ENCODE measurements at regions not wholly inside any gene's neighbourhood (a gene's known extent, or its start where the extent isn't known, plus 50 kb on each side); places are given as distances from the start of the nearest gene placed in this dataset.

GRCh38 chr7:51446785-51447184 is 130.2 kb upstream of the COBL start:
- H3K9me3 ChIP-seq (ENCODE audit: control insufficient read depth, insufficient read depth, low read length), result peaks cover 16% of the 10 kb centered on the region
- no peak overlapping the region for H2BK5ac ChIP-seq (ENCODE audit: low read depth, low read length, poor library complexity, severe bottlenecking)
- H3K18ac ChIP-seq (ENCODE audit: low read depth, low read length), result no peak overlapping the region
- no peak overlapping the region for H3K56ac ChIP-seq (ENCODE audit: extremely low read depth, insufficient read depth, low read length)
- H2AFZ ChIP-seq (replicated peaks; ENCODE audit: low read length, poor library complexity), result no peak overlapping the region
- no peaks in the 10 kb centered on the region for H4K20me1 ChIP-seq (ENCODE audit: insufficient read depth, low read length)
- no peak overlapping the region for H3K4me2 ChIP-seq (ENCODE audit: low read depth, low read length)
- H3K14ac ChIP-seq (replicated peaks; ENCODE audit: low read depth, low read length), result no peak overlapping the region
- ChIA-PET POLR2A (ENCODE audit: unreplicated experiment) (no interaction called here), CTCF (no interaction called here)
- BruUV-seq (replicated peaks), result no TSS peak
- H4K8ac ChIP-seq (ENCODE audit: low read depth in 2 of 2, low read length in 2 of 2), result no peak overlapping the region
- no peak overlapping the region for H4K91ac ChIP-seq (ENCODE audit: insufficient read depth, low read depth, low read length)
- in situ Hi-C loops (cut with MboI; ENCODE audit: low sequenced_read_pairs), result no loop called here
- no peak overlapping the region for H3K4me3 ChIP-seq (ENCODE audit: insufficient read depth, low read depth, low read length)
- H2AK9ac ChIP-seq (replicated peaks; ENCODE audit: low read depth, low read length, poor library complexity), result no peak overlapping the region
- no peak overlapping the region for H2AK5ac ChIP-seq (ENCODE audit: low read depth, low read length)
- H2BK15ac ChIP-seq (ENCODE audit: low read depth, low read length), result no peak overlapping the region
- intact Hi-C loops (cut with micrococcal nuclease), result no loop called here
- no peaks in the 10 kb centered on the region for H3K9me1 ChIP-seq (ENCODE audit: insufficient read depth, low read length)
- no peak for TF ChIP-seq BHLHE40 (IDR thresholded peaks at IDR 0.05; ENCODE audit: low read depth, low read length)
- no peak for TF ChIP-seq CHD1 (IDR thresholded peaks at IDR 0.05; ENCODE audit: low read depth, low read length)
- no peak for TF ChIP-seq CEBPB (IDR thresholded peaks at IDR 0.05; ENCODE audit: low read depth, low read length)
- no peak for TF ChIP-seq USF2 (IDR thresholded peaks at IDR 0.05; ENCODE audit: low read depth, low read length)
- no peak for TF ChIP-seq RCOR1 (IDR thresholded peaks at IDR 0.05; ENCODE audit: insufficient replicate concordance, low read length)
- no peak for TF ChIP-seq POLR2A (IDR thresholded peaks at IDR 0.05; ENCODE audit: low read depth, low read length)
- no peak for TF ChIP-seq MXI1 (IDR thresholded peaks at IDR 0.05; ENCODE audit: borderline replicate concordance, low read depth, low read length)
- TF ChIP-seq FOS (IDR thresholded peaks at IDR 0.05; ENCODE audit: low read depth, low read length), result no peak
- TF ChIP-seq MAFK (IDR thresholded peaks at IDR 0.05; ENCODE audit: low read depth, low read length), result no peak
- TF ChIP-seq SMC3 (IDR thresholded peaks at IDR 0.05; ENCODE audit: low read depth, low read length), result no peak
- no peak for TF ChIP-seq MAZ (IDR thresholded peaks at IDR 0.05; ENCODE audit: borderline replicate concordance, low read depth, low read length)
- no peak for TF ChIP-seq RAD21 (IDR thresholded peaks at IDR 0.05; ENCODE audit: low read length)
- TF ChIP-seq RFX5 (IDR thresholded peaks at IDR 0.05; ENCODE audit: low read depth, low read length), result no peak
- no peak for TF ChIP-seq CTCF (conservative IDR thresholded peaks at IDR 0.05; ENCODE audit: low read depth, low read length)
- WGBS, 2 experiments (ENCODE audit: extremely low coverage in 2 of 2, insufficient read length in 1 of 2), result 70% methylated on average over 3 of the region's 5 CpGs; no CpG with 5 or more reads in 1 of the 2 experiments
- no peak overlapping the region for H2BK120ac ChIP-seq (ENCODE audit: low read depth, low read length)
- no peaks in the 10 kb centered on the region for H3K4me1 ChIP-seq (ENCODE audit: control insufficient read depth, insufficient read depth, low read length)
- dilution Hi-C loops (cut with HindIII; ENCODE audit: low sequenced_read_pairs, unreplicated experiment), result no loop called here
- H3K23ac ChIP-seq (ENCODE audit: low read depth, low read length), result no peak overlapping the region
- no peak overlapping the region for H4K5ac ChIP-seq (ENCODE audit: low read depth, low read length)
- no peak overlapping the region for H3K4ac ChIP-seq (ENCODE audit: low read depth, low read length)
- no peaks in the 10 kb centered on the region for H3K36me3 ChIP-seq (ENCODE audit: control insufficient read depth, insufficient read depth, low read length)
- H3K9ac ChIP-seq (ENCODE audit: low read depth, low read length), result no peak overlapping the region
- ATAC-seq (ENCODE audit: low read depth) (no peak), DNase-seq (no peak)
- no peaks in the 10 kb centered on the region for H3K27me3 ChIP-seq (ENCODE audit: control insufficient read depth, insufficient read depth, low read length)
- H2BK20ac ChIP-seq (ENCODE audit: low read depth, low read length), result no peak overlapping the region
- no peak overlapping the region for H3K27ac ChIP-seq (ENCODE audit: insufficient read depth, low read length)
- no peaks in the 10 kb centered on the region for H3K79me1 ChIP-seq (ENCODE audit: low read depth in 1 of 2, low read length in 2 of 2)
